Vagina (tissue), 2 donors: ENCODE measurements at regions not wholly inside any gene's neighbourhood (a gene's known extent, or its start where the extent isn't known, plus 50 kb on each side); places are given as distances from the start of the nearest gene placed in this dataset.

Experiments used
- DNase-seq, 2 donors: peaks; one replicate each; pipeline ENCODE4 v3.0.0-alpha.2; 2017; ENCODE audit errors: extremely low spot score in 2 of 2
- H3K27ac ChIP-seq: fragments of 200-600 bp; sonication (generic); one replicate; pipeline ENCODE4 v1.5.1; 2019
- H3K27me3 ChIP-seq: fragments of 200-600 bp; sonication (generic); one replicate; pipeline ENCODE4 v1.5.1; 2019
- H3K36me3 ChIP-seq, 2 donors: fragments of 200-600 bp; sonication (generic); one replicate each; pipeline ENCODE4 v1.5.1; 2017 to 2019
- H3K4me1 ChIP-seq: fragments of 200-600 bp; sonication (generic); one replicate; pipeline ENCODE4 v1.5.1; 2019
- H3K4me3 ChIP-seq, 2 donors: fragments of 200-600 bp; sonication (generic); 1 replicate in 1 of 2; 2 replicates in 1 of 2; pipeline ENCODE4 v1.5.1; 2016 to 2019
- H3K9me3 ChIP-seq: fragments of 200-600 bp; sonication (generic); one replicate; pipeline ENCODE4 v1.5.1; 2019
- POLR2A ChIP-seq, 2 donors: fragments of 450-650 bp; IDR thresholded peaks; one replicate each; pipeline ENCODE4 v1.6.1; 2017; ENCODE audit warnings: antibody characterized with exemption in 2 of 2, mild to moderate bottlenecking in 2 of 2, moderate library complexity in 2 of 2
- POLR2AphosphoS5 ChIP-seq, 2 donors: sonication (generic); formaldehyde crosslinking; IDR thresholded peaks; one replicate each; pipeline ENCODE4 v1.9.0; 2017; ENCODE audit warnings: antibody characterized with exemption in 2 of 2, mild to moderate bottlenecking in 2 of 2, low read depth in 1 of 2; ENCODE audit not compliant: insufficient read depth in 1 of 2
- intact Hi-C: fragments of 100-400 bp; cut with DNase I; formaldehyde crosslinking; loops from one replicate; pipeline ENCODE4 v1.15.1; 2023
- TF ChIP-seq, protein P1 (sequence below), 3 experiments: fragments of 450-650 bp in 2 of 3; fragments of 200-600 bp in 1 of 3; sonication (generic) in 1 of 3; IDR thresholded peaks; one replicate each; pipeline ENCODE4 v1.5.1; 2017 to 2019; ENCODE audit warnings: antibody characterized with exemption in 3 of 3, mild to moderate bottlenecking in 2 of 3, moderate library complexity in 2 of 3

DNA sequence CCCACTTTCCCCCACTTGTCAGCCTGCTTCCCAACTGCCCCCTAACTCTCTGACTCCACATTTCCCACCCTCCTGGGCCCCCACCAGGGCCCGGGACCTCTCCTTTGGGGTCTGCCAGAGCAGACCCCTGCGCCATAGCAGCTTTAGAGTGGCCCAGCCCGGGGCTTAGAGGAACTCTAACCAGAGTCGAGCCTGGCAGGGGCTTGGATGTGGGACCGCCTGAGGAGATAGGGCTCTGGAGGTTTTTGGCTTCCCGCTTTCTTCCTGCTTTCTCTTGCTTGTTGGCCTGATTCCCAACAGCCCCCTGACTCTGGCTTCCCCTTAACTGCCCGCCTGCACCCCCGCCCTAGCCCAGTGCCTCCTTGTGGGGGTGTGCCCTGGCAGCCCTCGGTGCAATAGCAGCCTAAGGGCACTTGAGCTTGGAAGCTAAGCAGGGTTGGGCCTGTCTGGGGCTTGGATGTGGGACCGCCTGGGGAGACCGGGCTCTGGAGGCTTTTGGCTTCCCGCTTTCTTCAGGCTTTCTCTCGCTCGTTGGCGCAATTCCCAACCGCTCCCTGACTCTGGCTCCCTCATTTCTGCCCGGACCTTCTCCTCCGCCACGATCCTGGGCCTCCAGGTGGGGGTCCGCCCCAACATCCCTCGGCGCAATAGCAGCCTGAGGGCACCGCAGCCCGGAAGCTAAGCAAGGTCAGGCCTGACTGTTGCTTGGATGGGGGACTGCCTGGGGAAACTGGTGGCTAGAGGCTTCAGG is 2292.0 kb downstream of the TP53TG3F start:
- DNase-seq, result peak; percentile 83 to 91
- H3K36me3 ChIP-seq, result no peaks in the 10 kb centered on the region
- H3K9me3 ChIP-seq, result no peaks in the 10 kb centered on the region
- intact Hi-C loops, result no loop called here
- H3K4me1 ChIP-seq, result no peaks in the 10 kb centered on the region
- no peak overlapping the region for H3K27ac ChIP-seq
- no peaks in the 10 kb centered on the region for H3K27me3 ChIP-seq
- TF ChIP-seq POLR2A (IDR thresholded peaks at IDR 0.05) (no peak), POLR2AphosphoS5 (IDR thresholded peaks at IDR 0.05; ENCODE audit: insufficient read depth in 1 of 2, low read depth in 1 of 2) (no peak)
- TF ChIP-seq, protein P1, sequence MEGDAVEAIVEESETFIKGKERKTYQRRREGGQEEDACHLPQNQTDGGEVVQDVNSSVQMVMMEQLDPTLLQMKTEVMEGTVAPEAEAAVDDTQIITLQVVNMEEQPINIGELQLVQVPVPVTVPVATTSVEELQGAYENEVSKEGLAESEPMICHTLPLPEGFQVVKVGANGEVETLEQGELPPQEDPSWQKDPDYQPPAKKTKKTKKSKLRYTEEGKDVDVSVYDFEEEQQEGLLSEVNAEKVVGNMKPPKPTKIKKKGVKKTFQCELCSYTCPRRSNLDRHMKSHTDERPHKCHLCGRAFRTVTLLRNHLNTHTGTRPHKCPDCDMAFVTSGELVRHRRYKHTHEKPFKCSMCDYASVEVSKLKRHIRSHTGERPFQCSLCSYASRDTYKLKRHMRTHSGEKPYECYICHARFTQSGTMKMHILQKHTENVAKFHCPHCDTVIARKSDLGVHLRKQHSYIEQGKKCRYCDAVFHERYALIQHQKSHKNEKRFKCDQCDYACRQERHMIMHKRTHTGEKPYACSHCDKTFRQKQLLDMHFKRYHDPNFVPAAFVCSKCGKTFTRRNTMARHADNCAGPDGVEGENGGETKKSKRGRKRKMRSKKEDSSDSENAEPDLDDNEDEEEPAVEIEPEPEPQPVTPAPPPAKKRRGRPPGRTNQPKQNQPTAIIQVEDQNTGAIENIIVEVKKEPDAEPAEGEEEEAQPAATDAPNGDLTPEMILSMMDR (IDR thresholded peaks at IDR 0.05), result no peak
- H3K4me3 ChIP-seq, result no peak overlapping the region

DNA sequence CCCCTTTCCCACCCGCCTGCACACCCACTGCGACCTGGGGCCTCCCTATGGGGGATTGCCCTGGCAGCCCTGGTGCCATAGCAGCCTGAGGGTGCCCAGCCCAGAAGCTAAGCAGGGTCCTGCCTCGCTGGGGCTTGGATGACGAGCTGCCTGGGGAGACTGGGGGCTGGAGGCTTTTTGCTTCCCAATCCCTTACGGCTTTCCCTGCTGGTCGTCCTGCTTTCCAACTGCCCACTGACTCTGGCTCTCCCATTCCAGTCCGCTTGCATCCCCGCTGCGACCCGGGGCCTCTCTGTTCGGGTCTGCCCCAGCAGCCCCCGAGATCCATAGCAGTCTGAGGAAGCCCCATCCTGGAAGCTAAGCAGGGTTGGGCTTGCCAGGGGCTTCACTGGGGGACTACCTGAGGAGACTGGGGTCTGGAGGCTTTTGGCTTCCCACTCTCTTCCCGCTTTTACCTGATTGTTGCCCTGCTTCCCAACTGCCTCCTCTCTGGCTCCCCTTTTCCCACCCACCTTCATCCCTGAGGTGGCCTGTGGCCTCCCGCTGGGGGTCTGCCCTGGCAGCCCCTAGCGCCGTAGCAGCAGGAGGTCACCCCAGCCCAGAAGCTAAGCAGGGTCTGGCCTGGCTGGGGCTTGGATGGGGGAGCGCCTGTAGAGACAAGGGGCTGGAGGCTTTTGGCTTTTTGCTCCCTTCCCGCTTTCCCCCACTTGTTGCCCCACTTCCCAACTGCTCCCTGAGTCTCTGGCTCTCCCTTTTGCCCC is 2292.8 kb downstream of the TP53TG3F start:
- no peaks in the 10 kb centered on the region for H3K27me3 ChIP-seq
- no peaks in the 10 kb centered on the region for H3K9me3 ChIP-seq
- no peaks in the 10 kb centered on the region for H3K36me3 ChIP-seq
- H3K4me3 ChIP-seq, result no peak overlapping the region
- no peaks in the 10 kb centered on the region for H3K4me1 ChIP-seq
- no peak overlapping the region for H3K27ac ChIP-seq
- peak; percentile 22 to 91 for DNase-seq
- TF ChIP-seq POLR2AphosphoS5 (IDR thresholded peaks at IDR 0.05; ENCODE audit: insufficient read depth in 1 of 2, low read depth in 1 of 2) (no peak), POLR2A (IDR thresholded peaks at IDR 0.05) (no peak)
- TF ChIP-seq, protein P1 (IDR thresholded peaks at IDR 0.05), result no peak
- intact Hi-C loops, result no loop called here

DNA sequence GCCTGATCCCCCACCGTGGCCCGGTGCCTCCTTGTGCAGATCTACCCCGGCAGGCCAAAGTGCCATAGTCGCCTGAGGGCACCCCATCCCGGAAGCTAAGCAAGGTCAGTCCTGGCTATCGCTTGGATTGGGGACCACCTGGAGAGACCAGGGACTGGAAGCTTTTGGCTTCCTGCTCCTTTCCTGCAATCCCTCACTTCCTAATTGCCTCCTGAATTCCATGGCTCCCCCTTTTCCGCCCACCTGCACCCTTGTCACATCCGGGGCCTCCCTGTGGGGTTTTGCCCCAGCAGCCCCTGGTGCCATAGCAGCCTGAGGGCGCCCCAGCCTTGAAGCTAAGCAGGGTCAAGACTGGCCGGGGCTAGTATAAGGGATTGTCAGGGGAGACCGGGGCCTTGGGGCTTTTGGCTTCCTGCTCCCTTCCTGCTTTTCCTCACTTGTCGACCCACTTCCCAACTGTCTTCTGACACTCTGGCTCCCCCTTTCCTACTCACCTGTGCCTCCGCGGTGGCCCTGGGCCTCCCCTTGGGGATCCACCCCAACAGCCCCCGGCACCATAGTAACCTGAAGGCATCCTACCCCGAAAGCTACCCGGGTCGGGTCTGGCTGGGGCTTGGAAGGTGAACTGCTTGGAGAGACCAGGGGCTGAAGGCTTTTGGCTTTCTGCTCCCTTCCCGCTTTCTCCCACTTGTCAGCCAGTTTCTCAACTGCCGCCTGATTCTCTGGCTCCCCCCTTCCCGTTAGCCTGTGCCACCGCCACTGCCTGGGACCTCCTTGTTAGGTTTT is 2293.6 kb downstream of the TP53TG3F start:
- intact Hi-C loops, result no loop called here
- Histone ChIP-seq H3K4me3 (no peak overlapping the region), H3K27me3 (no peaks in the 10 kb centered on the region), H3K36me3 (no peaks in the 10 kb centered on the region), H3K4me1 (no peaks in the 10 kb centered on the region), H3K9me3 (no peaks in the 10 kb centered on the region), H3K27ac (no peak overlapping the region)
- peak; percentile 76 to 81 for DNase-seq
- TF ChIP-seq, protein P1 (IDR thresholded peaks at IDR 0.05), result no peak
- TF ChIP-seq POLR2A (IDR thresholded peaks at IDR 0.05), result no peak
- no peak for TF ChIP-seq POLR2AphosphoS5 (IDR thresholded peaks at IDR 0.05; ENCODE audit: insufficient read depth in 1 of 2, low read depth in 1 of 2)

DNA sequence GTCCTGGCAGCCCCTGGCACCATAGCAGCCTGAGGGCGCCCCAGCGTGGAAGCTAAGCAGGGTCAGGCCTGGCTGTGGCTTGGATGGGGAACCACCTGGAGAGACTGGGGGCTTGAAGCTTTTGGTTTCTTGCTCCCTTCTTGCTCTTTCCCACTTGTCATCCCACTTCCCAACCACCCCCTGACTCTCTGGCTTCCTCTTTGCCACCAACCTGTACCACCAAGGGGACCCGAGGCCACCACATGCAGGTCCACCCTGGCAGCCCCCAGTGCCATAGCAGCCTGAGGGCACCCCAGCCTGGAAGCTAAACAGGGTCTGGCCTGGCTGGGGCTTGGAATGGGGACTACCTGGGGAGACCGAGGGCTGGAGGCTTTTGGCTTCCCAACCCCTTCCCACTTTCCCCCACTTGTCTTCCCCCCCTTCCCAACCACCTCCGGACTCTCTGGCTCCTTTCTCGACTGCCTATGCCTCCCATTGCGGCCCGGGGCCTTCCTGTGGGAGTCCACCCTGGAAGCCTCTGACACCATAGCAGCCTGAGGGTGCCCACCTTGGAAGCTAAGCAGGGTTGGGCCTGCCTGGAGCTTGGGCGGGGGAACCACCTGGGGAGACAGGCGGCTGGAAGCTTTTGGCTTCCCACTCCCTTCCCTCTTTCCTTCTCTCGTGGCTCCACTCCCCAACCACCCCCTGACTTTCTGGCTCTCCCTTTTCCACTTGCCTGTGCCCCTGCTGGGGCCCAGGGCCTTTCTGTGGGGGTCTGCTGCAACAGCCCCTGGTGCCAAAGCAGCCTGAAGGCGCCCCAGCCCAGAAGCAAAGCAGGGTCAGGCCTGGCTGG is 2294.4 kb downstream of the TP53TG3F start:
- Histone ChIP-seq H3K4me1 (no peaks in the 10 kb centered on the region), H3K4me3 (no peak overlapping the region), H3K27me3 (no peaks in the 10 kb centered on the region), H3K36me3 (no peaks in the 10 kb centered on the region), H3K27ac (no peak overlapping the region), H3K9me3 (no peaks in the 10 kb centered on the region)
- DNase-seq, result peak in 1 of 2 donors; percentile 78
- TF ChIP-seq, protein P1 (IDR thresholded peaks at IDR 0.05), result no peak
- TF ChIP-seq POLR2A (IDR thresholded peaks at IDR 0.05), result no peak
- TF ChIP-seq POLR2AphosphoS5 (IDR thresholded peaks at IDR 0.05; ENCODE audit: insufficient read depth in 1 of 2, low read depth in 1 of 2), result no peak
- intact Hi-C loops, result no loop called here
